GM21423 (cell line): ENCODE measurements at regions not wholly inside any gene's neighbourhood (a gene's known extent, or its start where the extent isn't known, plus 50 kb on each side); places are given as distances from the start of the nearest gene placed in this dataset.

Experiments used
- ATAC-seq: cut with Tn5 transposase; IDR thresholded peaks from one replicate; pipeline ENCODE4 v1.9.1; 2021; ENCODE audit warnings: mild to moderate bottlenecking, moderate library complexity; ENCODE audit not compliant: unreplicated experiment

DNA sequence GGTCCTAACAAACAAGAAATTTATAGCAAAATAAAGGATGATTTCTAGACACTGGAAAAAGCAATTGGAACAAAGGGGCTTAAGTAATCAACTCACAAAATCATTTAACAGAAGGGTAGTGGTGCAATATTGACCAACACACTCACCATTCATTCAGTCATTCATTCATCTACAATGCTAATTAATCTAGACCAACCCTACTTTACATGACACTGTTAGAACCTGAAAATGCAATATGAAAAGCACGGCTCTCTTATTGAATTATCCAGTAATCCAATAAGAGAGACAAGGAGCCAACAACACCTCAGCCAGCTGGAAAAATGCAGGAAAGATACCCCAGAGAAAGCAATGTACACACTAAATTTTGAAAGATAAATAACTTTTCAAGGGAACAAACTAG, 310.8 kb upstream of the NR5A2 start:
- no peak for ATAC-seq

DNA sequence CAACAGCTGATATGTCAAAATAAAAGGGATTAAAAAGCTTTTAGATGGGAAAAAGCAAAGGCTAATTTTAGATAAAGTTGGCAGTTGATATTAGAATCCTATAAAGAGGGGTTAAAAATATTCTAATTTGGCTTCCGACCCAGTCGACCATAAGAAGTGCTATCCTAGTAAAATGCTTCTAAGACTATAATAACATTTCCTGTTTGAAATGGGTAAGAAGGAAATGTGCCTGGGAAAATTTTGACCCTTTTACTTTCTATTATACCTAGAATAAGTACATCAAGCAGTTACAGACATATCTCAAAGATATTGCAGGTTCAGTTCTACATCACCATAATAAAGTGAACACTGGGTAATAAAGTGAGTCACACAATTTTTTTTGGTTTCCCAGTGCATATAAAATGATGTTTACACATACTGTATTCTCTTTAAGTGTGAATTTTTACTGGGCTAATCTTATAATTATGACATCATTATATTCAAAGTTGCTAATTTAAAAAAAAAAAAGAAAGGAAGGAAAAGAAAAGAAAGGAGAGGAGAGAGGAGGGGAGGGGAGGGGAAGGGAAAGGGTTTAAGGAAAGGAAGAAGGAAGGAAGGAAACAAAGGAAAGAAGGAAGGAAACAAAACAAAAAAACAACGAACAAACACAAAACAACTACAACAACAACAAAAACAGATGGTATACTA, 308.2 kb upstream of the NR5A2 start:
- no peak for ATAC-seq

DNA sequence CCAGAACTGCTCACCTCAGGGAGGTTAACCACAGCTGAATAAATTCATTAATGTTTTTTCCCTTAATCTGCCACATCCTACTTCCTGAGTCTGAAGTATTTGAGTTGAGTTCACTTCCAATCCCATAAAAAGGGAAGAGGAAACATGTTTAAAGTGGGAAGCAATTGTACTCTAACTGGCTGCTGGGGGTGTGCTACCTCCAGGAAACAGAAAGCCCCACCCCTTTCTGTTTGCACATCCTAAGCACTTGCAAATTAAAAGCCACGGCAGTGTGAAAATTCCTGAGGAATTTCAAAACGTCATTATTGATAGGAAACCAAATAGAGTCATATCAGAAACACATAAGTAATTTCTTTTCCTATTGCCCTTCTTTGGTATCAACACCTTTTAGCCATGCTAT, 307.0 kb upstream of the NR5A2 start:
- ATAC-seq = no peak

DNA sequence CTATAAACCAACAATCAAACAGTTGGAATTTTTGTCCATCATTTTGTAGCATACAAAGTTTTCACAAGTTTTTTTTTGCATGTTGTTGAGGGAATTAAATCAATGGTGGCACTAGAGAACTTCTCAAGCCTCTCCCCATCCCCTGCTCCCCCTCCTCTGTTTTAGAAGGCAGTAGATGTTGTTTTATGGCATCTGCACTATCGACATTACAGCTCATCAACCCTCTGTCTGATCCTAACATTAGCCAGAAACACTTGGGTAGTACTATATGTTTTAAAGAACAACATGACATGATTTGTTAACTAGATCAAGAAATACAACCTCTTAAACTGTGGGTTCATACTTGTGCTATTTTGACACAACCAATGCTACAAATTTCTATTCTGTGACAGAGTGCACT, 306.5 kb upstream of the NR5A2 start:
- ATAC-seq = no peak

DNA sequence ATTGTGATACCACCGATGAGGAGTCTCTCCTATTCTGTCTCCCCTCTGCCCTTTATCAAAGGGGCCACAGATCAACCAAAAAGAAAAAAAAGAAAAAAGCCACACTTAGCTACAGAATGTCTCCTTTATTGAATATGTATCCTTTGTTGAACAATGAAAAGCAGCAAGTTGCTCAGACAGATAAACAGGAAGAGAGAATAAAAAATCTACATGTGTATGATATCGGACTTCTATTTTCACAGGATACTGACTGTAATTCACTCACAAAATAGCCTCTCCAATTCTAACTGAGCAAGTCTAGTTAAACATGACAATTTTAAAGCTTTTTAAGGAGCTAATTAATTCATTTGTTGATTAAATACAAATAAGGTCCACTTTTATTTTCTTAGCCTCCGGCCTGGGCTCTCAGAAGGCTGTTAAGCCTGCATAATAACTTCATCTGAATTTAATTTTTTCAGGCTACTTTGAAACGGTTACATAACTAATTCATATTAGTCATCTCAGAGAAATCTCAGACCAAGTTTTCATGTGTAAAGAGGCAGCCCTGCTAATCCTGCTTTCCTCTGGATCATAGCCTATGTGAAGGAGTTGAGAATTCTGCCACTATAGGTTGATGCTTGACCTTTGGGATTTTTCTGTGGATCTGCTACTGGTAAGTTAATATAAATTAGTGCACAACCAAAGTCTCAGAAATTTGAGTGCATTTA, 304.1 kb upstream of the NR5A2 start:
- ATAC-seq = no peak

DNA sequence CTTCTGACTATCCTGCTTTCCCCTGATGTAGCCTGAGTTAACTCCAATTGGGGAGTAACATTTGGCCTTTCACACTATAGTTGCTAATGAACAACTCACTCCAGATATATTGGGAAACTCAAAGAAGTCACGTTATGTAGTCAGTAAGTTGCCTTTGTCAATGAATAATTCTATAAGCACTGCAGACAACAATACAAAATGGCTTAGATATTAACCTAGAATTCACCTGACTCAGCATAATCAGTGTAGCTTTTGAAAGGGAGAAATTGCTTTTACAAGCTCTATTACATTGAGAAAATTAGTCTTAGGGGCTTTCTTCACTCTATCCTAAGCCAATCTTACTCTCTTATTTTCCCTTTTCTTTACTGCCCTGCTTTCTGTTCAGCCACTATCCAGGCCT, 303.5 kb upstream of the NR5A2 start:
- ATAC-seq = no peak

DNA sequence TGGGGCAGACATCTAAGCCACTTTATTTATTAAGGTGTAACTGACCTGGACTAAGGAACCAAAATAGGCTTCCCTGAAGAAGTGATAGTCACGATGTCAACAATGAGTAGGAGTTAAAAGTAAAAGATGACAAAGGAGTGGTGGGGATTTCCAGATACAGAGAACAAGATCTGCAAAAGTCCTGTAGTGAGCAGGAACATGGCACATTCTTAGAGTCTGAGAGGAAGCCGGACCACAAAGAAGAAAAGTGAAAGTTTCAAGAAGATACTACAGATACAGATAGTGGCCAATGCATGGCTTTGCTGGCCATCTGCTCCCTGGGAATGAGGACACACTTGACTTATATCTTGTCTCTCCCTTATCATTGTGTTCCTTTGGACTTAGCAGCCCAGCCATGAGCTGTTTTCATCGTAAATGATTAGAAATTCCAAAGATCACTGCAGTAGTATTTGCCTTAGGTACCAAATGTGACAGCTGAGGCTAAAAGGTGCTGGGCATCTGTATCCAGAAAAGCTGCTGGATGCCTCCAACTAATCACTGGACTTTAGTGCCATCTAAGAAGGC, 302.4 kb upstream of the NR5A2 start:
- ATAC-seq = no peak

DNA sequence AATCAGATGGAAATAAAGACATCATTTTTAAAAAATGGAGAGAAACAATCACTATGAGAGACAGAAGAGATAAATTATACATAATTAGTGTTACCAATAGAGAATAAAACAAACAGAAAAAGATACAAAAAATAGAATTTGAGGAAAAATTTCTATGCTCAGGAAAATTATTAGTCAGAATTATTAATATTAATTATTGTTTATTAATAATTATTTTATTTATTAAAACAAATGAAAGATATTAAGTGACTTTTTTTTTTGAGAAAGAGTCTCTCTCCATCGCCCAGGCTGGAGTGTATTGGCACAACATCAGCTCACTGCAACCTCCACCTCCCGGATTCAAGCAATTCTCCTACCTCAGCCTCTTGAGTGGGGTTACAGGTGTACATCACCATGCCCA, 299.8 kb upstream of the NR5A2 start:
- no peak for ATAC-seq

DNA sequence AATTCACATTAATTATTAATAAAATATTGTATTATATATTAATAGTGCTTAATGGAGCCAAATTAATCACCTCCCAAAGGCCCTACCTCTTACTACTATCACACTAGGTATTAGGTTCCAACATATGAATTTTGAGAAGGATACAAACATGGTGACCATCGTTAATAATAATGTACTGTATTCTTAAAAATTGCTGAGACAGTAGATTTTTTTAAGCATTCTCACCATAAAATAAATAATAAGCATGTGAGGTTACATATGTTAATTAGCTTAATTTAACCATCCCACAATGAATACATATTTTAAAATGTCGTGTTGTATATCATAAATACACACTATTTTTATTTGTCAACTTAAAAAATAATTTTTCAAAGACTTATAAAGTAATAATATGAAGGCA, 299.2 kb upstream of the NR5A2 start:
- ATAC-seq = no peak

DNA sequence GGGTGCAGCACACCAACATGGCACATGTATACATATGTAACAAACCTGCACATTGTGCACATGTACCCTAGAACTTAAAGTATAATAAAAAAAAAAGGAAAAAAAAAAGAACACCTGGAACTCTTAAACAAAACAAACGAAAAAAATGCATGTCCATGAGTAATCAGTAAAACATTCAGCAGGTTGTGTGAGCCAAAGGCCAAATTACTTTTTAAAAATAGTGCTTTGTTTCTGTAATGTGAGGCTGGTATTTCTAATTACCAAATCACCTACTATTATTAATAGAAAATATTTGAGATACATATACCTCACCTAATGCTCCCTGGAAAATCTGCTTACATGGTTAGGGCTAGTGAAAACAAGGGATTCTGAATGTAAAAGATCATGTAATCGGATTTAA, 294.4 kb upstream of the NR5A2 start:
- ATAC-seq = no peak

DNA sequence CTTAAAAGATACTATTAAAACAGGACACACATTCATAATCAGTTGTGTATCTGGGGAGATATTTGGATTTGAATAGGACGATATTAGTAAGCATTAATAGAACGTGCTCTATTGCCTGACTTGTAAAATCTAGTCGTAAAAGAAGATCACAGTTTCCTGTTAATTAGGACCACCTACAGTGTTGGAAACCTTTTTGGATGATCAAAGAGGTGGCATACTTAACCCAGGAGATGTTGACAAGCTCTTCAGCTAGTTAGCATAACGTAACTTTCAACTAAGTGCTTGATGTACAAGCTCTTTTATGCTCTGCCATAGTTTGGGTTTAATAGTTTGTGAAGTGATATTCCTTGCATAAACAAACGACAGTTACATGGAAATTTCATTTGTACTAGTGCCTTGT, 293.3 kb upstream of the NR5A2 start:
- ATAC-seq = no peak

DNA sequence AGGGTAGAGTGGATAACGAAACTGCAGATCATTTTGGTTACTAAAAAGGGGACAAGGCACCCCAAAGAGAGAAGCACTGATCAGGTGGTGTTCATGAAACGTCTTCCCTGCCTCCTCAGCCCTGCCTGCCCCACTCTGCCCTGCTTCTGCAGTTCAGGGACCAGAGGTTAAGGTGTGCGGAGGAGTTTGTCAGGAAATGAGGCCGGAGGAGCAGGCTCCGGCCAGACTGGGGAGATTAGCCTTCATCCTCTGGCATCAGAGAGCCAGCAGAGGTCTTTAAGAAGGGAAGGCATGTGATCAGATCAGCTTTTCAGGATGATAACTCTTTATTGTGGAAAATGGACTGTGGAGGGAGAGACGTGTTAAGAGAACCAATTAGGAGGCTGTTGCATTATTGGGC, 291.9 kb upstream of the NR5A2 start:
- ATAC-seq = no peak

DNA sequence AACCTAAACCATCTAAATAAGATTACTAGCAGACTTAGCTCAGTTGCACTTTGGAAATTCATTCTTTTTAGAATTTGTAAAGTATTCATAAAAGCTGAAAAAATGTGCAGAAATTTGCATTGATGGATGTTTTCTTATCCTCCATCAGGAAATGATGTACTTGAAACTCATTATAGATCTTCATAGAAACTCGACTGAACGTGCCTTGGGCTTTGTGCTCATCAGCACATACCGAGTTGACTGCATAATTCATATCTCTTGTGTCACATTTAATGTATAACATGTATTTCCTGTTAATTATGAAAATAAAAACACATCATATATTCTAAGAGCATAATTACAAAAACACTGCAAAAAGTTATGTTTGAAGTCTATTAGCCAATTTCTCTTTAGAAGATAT, 290.9 kb upstream of the NR5A2 start:
- no peak for ATAC-seq

DNA sequence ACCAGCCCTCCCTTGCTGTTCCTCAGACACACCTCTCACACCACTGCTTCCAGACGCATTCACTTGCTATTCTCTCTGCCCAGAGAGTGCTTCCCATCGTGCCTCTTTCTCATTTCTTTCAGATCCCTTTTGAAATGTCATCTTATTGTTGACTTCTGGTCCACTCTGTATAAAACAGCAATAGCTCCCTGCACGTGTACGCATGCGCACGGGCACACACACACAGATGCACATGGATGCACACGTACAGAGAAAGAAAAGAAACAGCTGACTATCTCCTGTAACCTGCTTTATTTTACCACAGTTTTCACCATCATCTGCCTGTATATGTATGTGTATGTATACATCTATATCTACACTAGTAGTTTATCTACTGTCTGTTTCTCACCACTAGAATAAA, 285.9 kb upstream of the NR5A2 start:
- ATAC-seq = no peak

DNA sequence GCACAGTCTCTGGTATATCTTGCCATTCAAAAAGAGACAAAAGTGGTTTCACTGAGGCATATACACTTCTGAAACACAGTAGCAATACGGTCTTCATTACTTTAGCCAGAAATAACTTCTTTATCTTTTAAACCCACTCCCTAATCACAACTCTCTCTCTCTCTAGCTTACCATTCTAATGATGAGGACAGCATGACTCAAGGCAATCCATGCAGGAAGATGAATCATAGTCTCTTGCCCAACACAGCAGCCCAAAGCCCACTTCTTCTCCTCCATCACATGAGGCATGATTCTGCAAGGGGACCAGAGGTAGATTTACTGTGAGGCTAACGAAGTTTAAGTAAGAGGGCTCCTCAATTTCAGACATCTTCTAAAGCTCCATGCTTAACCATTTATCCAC, 285.0 kb upstream of the NR5A2 start:
- ATAC-seq = no peak

DNA sequence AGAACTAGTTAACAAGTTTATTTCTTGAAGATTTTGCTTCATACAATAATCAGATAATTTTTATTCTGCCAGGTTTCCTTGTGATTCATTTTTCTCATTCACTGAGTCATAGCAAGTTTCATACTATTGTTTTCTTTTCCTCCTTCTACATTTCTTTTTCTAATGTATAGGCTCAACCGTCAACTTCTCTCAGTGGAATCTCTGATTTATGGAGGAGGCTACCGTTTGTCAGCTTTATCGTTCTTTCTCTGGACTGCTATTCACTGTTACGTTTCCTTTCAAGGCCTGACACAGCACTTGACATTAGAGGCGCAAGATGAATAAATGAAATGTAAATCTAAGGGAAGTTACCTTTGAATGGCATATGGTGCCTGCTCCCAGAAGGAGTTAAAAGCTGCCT, 284.3 kb upstream of the NR5A2 start:
- ATAC-seq = no peak

DNA sequence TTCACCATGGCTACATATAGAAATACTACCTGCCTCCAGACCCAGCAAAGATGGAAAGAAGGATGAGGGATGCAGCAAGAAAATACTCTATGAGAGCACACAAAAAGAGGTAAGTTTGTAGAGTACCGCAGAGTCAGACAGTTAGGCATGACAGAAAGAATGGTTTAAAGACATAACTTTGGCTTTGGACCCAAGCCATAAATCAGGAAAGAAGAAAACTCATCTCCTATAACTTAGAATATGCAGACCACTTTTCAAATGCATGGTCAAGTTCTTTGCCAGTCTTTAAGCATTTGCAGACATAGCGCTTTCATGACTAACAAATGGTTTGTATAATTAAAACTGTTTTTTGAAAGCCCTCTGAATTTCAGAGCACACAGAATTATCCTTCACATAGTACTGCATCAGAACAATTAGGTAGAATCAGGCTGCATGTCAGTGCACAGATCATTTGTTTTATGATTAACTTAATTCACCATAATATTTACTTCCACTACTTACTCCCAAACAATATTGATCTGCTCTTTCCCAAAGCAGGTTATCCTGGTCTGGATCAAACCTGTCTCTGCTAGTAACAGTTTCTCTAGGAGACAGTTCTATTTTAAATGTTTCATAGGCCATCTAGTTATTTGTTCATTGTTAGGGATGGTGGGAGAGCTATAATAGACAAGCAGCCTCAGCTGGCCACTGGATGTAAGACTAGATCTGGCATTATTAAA, 280.7 kb upstream of the NR5A2 start:
- no peak for ATAC-seq

DNA sequence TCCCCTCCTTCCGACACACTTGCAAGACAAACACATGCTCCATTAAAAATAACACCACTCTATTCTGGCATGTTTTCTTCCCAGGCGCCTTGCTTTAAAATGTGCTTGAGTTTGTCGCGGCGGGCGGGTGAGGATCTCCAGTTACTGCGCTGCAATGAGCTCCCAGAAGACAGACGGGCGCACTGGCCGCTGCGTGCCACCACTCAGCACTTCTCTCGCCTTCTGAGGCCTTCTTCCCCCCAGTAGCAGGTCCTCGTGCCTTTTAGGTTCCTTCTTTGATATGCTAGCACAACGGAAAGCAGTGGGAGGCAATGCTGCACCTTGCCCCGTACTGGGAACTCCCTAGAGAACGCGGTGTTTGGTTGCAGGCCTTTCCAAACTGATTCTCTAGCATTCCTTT, 279.5 kb upstream of the NR5A2 start:
- ATAC-seq = no peak

DNA sequence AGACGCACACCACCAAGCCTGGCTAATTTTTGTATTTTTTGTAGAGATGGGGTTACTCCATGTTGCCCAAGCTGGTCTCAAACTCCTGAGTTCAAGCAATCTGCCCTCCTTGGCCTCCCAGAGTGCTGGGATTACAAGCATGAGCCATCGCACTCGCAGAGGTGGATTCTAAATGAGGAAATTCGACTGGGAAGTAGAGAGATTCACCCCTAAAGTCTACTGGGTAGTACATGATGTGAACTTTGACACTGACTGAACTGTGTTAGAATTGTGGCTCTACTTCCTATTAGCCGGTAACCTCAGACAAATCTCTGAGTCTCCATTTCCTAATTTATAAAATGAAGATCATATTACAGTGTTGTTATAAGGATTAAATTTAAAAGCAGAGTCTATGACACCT, 276.0 kb upstream of the NR5A2 start:
- ATAC-seq = no peak

DNA sequence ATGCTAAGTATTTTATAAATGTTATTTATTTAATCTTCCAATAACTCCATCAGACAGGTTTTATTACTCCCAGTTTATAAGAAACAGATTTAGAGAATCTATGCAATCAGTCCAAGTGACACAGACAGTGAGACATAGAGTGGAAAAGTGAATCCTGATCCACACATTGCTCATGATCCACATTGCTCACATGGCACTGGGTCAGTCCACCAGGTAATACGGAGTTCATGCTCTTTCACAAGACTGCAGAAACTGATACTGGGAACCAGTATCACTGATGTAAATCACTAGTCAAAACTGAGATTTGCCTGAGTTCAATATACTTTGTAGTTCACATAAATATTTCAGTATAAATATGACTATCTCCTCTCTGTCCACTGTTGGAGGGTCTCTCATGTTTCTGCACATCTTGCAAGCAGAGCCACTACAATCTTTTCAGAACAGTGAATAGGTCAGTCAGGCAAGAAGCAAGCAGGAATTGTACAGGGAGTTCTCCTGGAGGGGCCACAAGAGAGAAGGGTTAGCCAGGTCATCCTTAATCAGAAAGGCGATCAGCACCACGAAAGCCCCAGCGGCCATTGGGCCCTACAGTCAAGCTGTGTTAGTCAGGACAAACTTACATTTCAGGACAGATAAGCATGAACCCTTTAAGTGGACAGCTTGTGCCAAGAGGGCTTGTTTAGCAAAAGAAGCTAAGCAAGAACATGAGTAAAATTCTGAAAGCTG, 275.4 kb upstream of the NR5A2 start:
- no peak for ATAC-seq

DNA sequence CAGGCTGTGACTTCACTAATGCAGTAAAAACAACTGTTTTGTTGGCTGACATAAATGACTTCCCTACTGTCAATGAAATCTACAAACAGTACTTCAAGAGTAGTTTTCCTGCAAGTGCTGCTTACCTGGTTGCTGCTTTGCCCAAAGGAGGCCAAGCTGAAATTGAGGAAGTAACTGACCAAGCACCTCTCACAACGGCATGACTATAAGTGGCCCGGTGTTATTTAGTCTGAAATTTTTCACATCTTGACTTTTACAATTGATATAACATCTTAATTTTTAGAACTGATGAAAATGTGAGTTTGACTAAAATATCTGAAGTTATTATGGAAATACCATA, 274.9 kb upstream of the NR5A2 start:
- ATAC-seq = no peak
